ENCODE measurements at regions not wholly inside any gene's neighbourhood (a gene's known extent, or its start where the extent isn't known, plus 50 kb on each side); places are given as distances from the start of the nearest gene placed in this dataset.

DNA sequence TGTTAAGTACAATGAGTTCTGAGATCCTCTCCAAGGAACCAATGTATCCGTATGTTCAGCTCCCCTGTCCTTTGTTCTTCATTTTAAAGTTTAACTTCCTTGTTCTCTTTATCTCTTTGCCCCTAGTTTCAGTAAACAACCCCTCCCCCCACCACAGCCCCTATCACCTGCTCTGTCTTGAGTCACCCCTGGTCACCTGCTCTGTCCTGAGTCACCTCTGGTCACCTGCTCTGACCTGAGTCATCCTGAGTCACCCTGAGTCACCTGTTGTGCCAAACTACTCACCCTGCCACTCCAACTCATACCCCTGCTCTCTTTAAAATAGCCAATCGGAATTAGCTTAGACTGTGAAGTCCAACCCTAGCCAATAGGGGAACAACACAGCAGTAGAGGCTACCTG lies 288.7 kb upstream of the CDYL start:
- H3K27ac ChIP-seq = no peak overlapping the region
- TF ChIP-seq, protein P1, sequence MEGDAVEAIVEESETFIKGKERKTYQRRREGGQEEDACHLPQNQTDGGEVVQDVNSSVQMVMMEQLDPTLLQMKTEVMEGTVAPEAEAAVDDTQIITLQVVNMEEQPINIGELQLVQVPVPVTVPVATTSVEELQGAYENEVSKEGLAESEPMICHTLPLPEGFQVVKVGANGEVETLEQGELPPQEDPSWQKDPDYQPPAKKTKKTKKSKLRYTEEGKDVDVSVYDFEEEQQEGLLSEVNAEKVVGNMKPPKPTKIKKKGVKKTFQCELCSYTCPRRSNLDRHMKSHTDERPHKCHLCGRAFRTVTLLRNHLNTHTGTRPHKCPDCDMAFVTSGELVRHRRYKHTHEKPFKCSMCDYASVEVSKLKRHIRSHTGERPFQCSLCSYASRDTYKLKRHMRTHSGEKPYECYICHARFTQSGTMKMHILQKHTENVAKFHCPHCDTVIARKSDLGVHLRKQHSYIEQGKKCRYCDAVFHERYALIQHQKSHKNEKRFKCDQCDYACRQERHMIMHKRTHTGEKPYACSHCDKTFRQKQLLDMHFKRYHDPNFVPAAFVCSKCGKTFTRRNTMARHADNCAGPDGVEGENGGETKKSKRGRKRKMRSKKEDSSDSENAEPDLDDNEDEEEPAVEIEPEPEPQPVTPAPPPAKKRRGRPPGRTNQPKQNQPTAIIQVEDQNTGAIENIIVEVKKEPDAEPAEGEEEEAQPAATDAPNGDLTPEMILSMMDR (conservative IDR thresholded peaks at IDR 0.05) = no peak
- TF ChIP-seq ZFX (IDR thresholded peaks at IDR 0.05) = no peak

DNA sequence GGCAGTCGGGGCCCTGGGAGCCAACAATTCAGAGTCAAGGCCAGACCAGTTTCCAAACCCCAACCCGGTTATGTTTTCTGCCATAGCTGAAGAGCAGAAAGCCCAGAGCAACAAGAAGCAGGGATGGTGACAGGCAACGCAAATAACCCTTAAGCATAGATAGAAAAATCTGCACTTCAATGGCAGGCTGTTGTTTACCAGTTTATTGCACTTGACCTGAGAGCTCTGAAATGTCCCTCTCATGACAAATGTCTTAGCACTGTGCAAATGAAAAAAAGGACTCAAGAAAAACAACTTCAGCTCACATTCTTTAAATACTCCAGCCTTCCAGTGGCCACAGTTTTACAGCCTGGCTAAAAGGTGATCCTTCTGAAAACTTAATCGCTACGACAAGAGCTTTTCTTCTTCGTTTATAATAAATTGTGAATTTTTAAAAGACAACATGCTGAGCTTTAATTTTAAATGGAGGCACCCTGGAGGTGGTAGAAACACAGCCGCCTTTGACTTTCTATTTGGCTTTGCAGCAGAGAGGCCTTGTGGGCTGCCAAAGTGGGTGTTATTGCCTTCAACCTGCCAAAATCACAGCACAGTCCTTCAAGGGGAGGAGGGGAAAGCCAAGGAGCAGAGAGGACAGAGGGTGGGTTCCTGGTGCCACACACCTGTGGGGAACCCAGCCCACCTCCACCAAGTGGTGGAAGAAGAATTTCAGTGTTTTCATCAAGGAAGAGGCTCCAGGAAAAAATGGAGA lies 289.5 kb upstream of the CDYL start:
- TF ChIP-seq, protein P1 (conservative IDR thresholded peaks at IDR 0.05) = no peak
- TF ChIP-seq ZFX (IDR thresholded peaks at IDR 0.05) = no peak
- H3K27ac ChIP-seq = no peak overlapping the region

DNA sequence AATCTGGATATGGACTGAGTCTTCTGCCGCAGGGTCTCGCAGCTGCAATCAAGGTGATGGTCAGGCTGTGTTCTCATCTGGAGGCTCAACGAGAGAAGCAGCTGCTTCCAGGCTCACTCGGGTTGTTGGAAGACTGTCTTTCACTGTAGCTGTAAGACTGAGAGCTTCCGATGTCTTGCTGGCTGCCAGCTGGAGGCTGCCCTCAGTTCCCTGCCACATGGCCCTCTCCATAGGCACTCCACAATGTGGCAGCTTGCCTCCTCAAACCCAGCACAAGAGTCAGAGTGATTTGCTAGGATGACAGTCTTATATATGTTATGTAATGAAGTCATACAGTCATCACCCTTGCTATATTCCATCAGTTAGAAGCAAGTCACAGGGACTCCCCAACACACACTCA lies 290.5 kb upstream of the CDYL start:
- no peak overlapping the region for H3K27ac ChIP-seq
- TF ChIP-seq, protein P1 (conservative IDR thresholded peaks at IDR 0.05) = no peak
- TF ChIP-seq ZFX (IDR thresholded peaks at IDR 0.05) = no peak

- H3K27ac ChIP-seq = no peak overlapping the region
- TF ChIP-seq, protein P1 (conservative IDR thresholded peaks at IDR 0.05) = no peak
These were observed 293.7 kb upstream of the CDYL start for GRCh38 chr6:4482461-4482860.

DNA sequence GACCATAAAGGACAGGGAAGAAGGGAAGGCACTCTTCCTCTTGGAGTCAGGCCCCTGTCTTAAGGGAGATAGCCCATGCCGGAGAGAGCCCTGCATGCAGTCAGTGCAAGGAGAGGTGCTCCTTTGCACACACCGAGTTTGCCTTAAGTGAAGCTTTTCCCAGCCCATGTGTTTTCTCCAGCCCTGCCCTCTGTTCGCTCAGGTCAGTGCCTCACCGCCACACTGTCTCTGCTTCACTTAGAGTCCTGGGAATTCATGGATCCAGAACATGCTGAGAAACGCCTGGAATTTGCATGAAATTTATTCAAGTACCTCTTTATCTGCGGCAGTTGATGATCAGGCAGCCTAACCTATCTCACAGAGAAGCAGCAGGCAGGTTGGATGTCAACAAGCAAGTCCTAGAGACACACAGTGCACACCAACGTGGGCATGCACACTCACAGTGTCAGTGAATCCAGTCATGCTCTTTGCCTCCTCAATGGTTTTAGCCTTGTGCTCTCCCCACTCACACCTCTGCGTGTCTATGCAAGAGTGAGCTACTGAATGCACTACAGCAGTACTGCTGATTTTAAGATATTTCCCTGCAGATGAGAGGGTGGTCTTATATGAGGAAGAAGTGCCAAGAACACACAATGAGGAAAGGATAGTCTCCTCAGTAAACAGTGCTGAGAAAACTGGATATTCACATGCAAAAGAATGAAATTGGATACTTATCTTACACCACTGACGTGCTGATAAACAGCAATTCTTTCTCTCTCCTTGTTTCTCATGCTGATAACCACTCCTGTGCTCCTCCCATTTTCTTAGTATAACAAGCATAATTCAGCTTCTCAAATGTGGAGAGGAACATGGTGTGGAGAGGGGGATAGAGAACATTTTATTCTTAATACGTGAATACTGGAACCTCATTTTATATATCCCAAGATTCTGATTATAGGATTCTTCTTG lies 295.1 kb upstream of the CDYL start:
- H3K27ac ChIP-seq = no peak overlapping the region
- TF ChIP-seq, protein P1 (conservative IDR thresholded peaks at IDR 0.05) = no peak
- TF ChIP-seq ZFX (IDR thresholded peaks at IDR 0.05) = no peak

- TF ChIP-seq ZFX (IDR thresholded peaks at IDR 0.05) = no peak
- TF ChIP-seq, protein P1 (conservative IDR thresholded peaks at IDR 0.05) = no peak
- H3K27ac ChIP-seq = no peak overlapping the region
These were observed 298.1 kb upstream of the CDYL start for GRCh38 chr6:4478098-4478497.

- TF ChIP-seq, protein P1 (conservative IDR thresholded peaks at IDR 0.05) = no peak
- no peak for TF ChIP-seq ZFX (IDR thresholded peaks at IDR 0.05)
- H3K27ac ChIP-seq = no peak overlapping the region
These were observed 301.4 kb upstream of the CDYL start for GRCh38 chr6:4474810-4475209.
